ENCODE measurements at regions not wholly inside any gene's neighbourhood (a gene's known extent, or its start where the extent isn't known, plus 50 kb on each side); places are given as distances from the start of the nearest gene placed in this dataset.

- no peak overlapping the region for H3K27ac ChIP-seq
- FAIRE-seq, result no peak
These were observed 506.9 kb downstream of the MID1IP1 start for GRCh38 chrX:39308126-39308525.

GRCh38 chrX:39309018-39309635 is 507.9 kb downstream of the MID1IP1 start:
- 68 to 74% methylated on average over 6 of the region's 6 CpGs for WGBS, 2 donors
- Histone ChIP-seq H3K27ac (no peak overlapping the region), H3K36me3 (no peaks in the 10 kb centered on the region), H3K9me3 (no peaks in the 10 kb centered on the region), H3K27me3 (no peaks in the 10 kb centered on the region), H3K4me3 (no peak overlapping the region), H3K4me1 (no peaks in the 10 kb centered on the region)
- intact Hi-C loops (cut with DNase I), result no loop called here
- no peak for DNase-seq
- no peak for FAIRE-seq
- no peak for TF ChIP-seq CTCF (IDR thresholded peaks at IDR 0.05)
- ATAC-seq, result peak in 2 of 4 donors; percentile 27 to 37

More at GRCh38 chrX:39308126-39308525, 506.9 kb downstream of the MID1IP1 start:
- H3K27me3 ChIP-seq, result no peaks in the 10 kb centered on the region
- intact Hi-C loops (cut with DNase I), result no loop called here
- TF ChIP-seq CTCF (IDR thresholded peaks at IDR 0.05), result no peak
- no peak for ATAC-seq
- no peaks in the 10 kb centered on the region for H3K36me3 ChIP-seq
- H3K4me1 ChIP-seq, result no peaks in the 10 kb centered on the region
- H3K9me3 ChIP-seq, result no peaks in the 10 kb centered on the region
- WGBS, 2 donors, result 63 to 69% methylated on average over 1 of the region's 1 CpG
- H3K4me3 ChIP-seq, result no peak overlapping the region
- no peak for DNase-seq

- intact Hi-C loops (cut with DNase I), result no loop called here
- Histone ChIP-seq H3K4me1 (no peaks in the 10 kb centered on the region), H3K27me3 (no peaks in the 10 kb centered on the region), H3K4me3 (no peak overlapping the region), H3K9me3 (no peaks in the 10 kb centered on the region), H3K36me3 (no peaks in the 10 kb centered on the region), H3K27ac (no peak overlapping the region)
- no peak for FAIRE-seq
- ATAC-seq, result no peak
- no peak for DNase-seq
- WGBS, 2 donors, result 53 to 65% methylated on average over 7 of the region's 7 CpGs
- TF ChIP-seq CTCF (IDR thresholded peaks at IDR 0.05), result no peak
These were observed 508.5 kb downstream of the MID1IP1 start for GRCh38 chrX:39309721-39310152.

GRCh38 chrX:39310891-39311290 is 509.6 kb downstream of the MID1IP1 start:
- no peak for ATAC-seq
- WGBS, 2 donors, result 81 to 89% methylated on average over 4 of the region's 4 CpGs

More at GRCh38 chrX:39310891-39311290, 509.6 kb downstream of the MID1IP1 start:
- no peaks in the 10 kb centered on the region for H3K9me3 ChIP-seq
- no peak for DNase-seq
- no peak for TF ChIP-seq CTCF (IDR thresholded peaks at IDR 0.05)
- intact Hi-C loops (cut with DNase I), result no loop called here
- no peak for FAIRE-seq
- H3K27ac ChIP-seq, result no peak overlapping the region
- H3K4me3 ChIP-seq, result no peak overlapping the region
- H3K27me3 ChIP-seq, result peaks cover 0 to 5% (median 0%) of the 10 kb centered on the region in 4 donors
- no peaks in the 10 kb centered on the region for H3K36me3 ChIP-seq
- H3K4me1 ChIP-seq, result no peaks in the 10 kb centered on the region
